Mucosa of descending colon (tissue), 3 donors: ENCODE measurements at regions not wholly inside any gene's neighbourhood (a gene's known extent, or its start where the extent isn't known, plus 50 kb on each side); places are given as distances from the start of the nearest gene placed in this dataset.

Experiments
- ATAC-seq: fragments of 200-7000 bp; cut with Tn5 transposase; one replicate; pipeline ENCODE4 v1.9.1; 2020; ENCODE audit warnings: mild to moderate bottlenecking, moderate library complexity
- DNase-seq, 3 donors: peaks; one replicate each; pipeline ENCODE4 v3.0.0-alpha.2; 2020
- H3K36me3 ChIP-seq: fragments of 200-600 bp; one replicate; pipeline ENCODE4 v1.8.0; 2021; ENCODE audit warnings: low read depth, mild to moderate bottlenecking
- H3K4me1 ChIP-seq: fragments of 200-600 bp; one replicate; pipeline ENCODE4 v1.8.0; 2021; ENCODE audit warnings: low read depth, mild to moderate bottlenecking
- H3K4me3 ChIP-seq: fragments of 200-600 bp; one replicate; pipeline ENCODE4 v1.8.0; 2021; ENCODE audit warnings: mild to moderate bottlenecking
- H3K9me3 ChIP-seq: fragments of 200-600 bp; one replicate; pipeline ENCODE4 v1.8.0; 2021; ENCODE audit warnings: mild to moderate bottlenecking
- intact Hi-C, 2 donors: fragments of 100-400 bp; cut with DNase I in 1 of 2; cut with micrococcal nuclease in 1 of 2; formaldehyde crosslinking; loops; one replicate each; pipeline versions ENCODE4 v1.11.0 to v1.11.1; 2022; cut with DNase I, micrococcal nuclease
- TF ChIP-seq, protein P1 (sequence below): fragments of 200-600 bp; IDR thresholded peaks from one replicate; pipeline ENCODE4 v1.8.0; 2022; ENCODE audit warnings: antibody characterized with exemption, mild to moderate bottlenecking
- donor health status: DM: no; HTN: no; CAD: no; lungs with moderate emphysema.
- donor health status: DM: no; HTN: no; CAD: no.
- donor health status: DM: no; HTN: yes; CAD: no.

GRCh38 chr2:192571636-192572035 is 376.9 kb upstream of the TMEFF2 start:
- Histone ChIP-seq H3K9me3 (no peaks in the 10 kb centered on the region), H3K4me3 (no peak overlapping the region), H3K4me1 (no peaks in the 10 kb centered on the region), H3K36me3 (no peaks in the 10 kb centered on the region)
- ATAC-seq (no peak), DNase-seq (no peak)
- intact Hi-C loops: no loop called here
- TF ChIP-seq, protein P1, sequence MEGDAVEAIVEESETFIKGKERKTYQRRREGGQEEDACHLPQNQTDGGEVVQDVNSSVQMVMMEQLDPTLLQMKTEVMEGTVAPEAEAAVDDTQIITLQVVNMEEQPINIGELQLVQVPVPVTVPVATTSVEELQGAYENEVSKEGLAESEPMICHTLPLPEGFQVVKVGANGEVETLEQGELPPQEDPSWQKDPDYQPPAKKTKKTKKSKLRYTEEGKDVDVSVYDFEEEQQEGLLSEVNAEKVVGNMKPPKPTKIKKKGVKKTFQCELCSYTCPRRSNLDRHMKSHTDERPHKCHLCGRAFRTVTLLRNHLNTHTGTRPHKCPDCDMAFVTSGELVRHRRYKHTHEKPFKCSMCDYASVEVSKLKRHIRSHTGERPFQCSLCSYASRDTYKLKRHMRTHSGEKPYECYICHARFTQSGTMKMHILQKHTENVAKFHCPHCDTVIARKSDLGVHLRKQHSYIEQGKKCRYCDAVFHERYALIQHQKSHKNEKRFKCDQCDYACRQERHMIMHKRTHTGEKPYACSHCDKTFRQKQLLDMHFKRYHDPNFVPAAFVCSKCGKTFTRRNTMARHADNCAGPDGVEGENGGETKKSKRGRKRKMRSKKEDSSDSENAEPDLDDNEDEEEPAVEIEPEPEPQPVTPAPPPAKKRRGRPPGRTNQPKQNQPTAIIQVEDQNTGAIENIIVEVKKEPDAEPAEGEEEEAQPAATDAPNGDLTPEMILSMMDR: no peak

DNA sequence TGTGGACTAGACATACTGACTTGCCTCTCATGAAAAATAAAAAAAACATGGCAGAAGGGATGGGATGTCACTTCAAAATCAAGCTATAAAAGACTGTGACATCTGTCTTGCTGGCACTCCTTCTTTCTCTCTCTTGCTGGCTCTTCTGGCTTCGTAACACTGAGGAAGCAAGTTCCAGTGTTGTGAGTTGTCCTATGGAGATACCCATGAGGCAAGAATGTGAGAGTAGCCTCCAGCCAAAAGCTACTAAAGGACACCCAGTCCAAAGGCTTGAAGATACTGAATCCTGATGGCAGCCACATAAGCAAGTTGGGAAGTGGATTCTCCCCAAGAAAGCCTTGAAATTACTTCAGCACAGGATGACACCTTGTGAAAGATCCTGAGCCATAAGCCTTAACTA is 376.1 kb upstream of the TMEFF2 start:
- intact Hi-C loops: no loop called here
- H3K9me3 ChIP-seq: no peaks in the 10 kb centered on the region
- ATAC-seq (no peak), DNase-seq (no peak)
- H3K4me1 ChIP-seq: no peaks in the 10 kb centered on the region
- TF ChIP-seq, protein P1: no peak
- H3K4me3 ChIP-seq: no peak overlapping the region
- H3K36me3 ChIP-seq: no peaks in the 10 kb centered on the region

DNA sequence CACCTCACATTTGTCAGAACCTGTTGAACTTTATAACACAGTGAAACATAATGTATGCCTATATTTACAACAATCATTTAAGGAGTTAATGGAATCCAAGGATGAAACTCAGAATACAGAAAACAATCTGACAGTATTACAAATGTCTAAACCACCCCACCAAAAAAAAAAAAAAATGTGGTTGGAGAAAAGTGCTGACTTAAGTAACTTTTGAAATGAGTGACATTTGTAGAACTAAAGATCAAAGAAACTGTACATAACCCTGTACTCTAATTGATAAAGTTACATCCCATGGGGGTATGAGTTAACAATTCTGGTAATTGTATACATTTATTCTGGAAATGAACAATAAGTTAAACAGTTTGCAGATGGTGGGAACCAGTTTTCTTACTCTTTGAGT is 372.1 kb upstream of the TMEFF2 start:
- Histone ChIP-seq H3K9me3 (no peaks in the 10 kb centered on the region), H3K4me3 (no peak overlapping the region), H3K4me1 (no peaks in the 10 kb centered on the region), H3K36me3 (no peaks in the 10 kb centered on the region)
- TF ChIP-seq, protein P1: no peak
- intact Hi-C loops: no loop called here
- DNase-seq: no peak
- no peak for ATAC-seq

DNA sequence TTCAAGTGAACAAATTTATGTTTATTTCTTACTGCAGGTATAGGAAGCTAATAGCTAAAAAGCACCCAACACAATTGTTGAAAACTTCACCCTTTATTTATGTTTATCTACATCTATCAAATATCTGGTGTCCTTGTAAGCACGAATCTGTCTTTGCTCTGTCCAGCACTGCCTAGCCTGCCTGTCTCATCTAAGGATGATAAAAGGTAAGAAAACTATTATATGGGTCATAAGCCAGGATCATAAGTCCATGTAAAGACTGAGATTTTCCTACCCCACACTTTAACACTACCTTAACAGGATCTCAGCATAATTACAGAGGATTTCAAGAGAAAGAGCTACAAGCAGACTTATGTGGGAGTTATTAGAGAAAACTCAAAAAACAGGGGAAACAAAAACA is 365.6 kb upstream of the TMEFF2 start:
- DNase-seq: peak in 1 of 3 donors; percentile 12
- ATAC-seq: peak; percentile 63
- no peak overlapping the region for H3K4me3 ChIP-seq
- H3K36me3 ChIP-seq: no peaks in the 10 kb centered on the region
- intact Hi-C loops: no loop called here
- H3K4me1 ChIP-seq: peaks cover 8% of the 10 kb centered on the region
- no peaks in the 10 kb centered on the region for H3K9me3 ChIP-seq
- TF ChIP-seq, protein P1: no peak

DNA sequence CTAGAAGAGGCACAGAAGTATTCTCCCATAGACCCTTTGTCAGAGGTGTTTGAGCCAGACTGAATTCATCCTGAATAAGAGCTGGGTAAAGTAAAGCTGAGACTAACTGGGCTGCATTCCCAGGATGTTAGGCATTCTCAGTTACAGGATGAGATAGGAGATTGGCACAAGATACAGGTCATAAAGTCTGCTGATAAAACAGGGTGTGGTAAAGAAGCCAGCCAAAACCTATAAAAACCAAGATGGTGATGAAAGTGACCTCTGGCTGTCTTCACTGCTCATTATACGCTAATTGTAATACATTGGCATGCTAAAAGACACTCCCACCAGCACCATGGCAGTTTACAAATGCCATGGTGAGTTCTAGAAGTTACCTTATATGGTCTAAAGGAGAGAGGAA is 364.9 kb upstream of the TMEFF2 start:
- Histone ChIP-seq H3K36me3 (no peaks in the 10 kb centered on the region), H3K9me3 (no peaks in the 10 kb centered on the region), H3K4me3 (no peak overlapping the region), H3K4me1 (peaks cover 8% of the 10 kb centered on the region)
- intact Hi-C loops: no loop called here
- ATAC-seq (peak; percentile 95), DNase-seq (peak in 1 of 3 donors; percentile 61)
- TF ChIP-seq, protein P1: no peak

GRCh38 chr2:192558637-192559036 is 363.9 kb upstream of the TMEFF2 start:
- Histone ChIP-seq H3K36me3 (no peaks in the 10 kb centered on the region), H3K4me3 (no peak overlapping the region), H3K4me1 (peaks cover 8% of the 10 kb centered on the region), H3K9me3 (no peaks in the 10 kb centered on the region)
- ATAC-seq (no peak), DNase-seq (no peak)
- intact Hi-C loops: no loop called here
- TF ChIP-seq, protein P1: no peak
